CD14-positive monocyte (primary cell): ENCODE measurements at regions not wholly inside any gene's neighbourhood (a gene's known extent, or its start where the extent isn't known, plus 50 kb on each side); places are given as distances from the start of the nearest gene placed in this dataset.

Experiments used
- DNase-seq, 3 donors: peaks; one replicate each; pipeline ENCODE4 v3.0.0-alpha.2; 2011 to 2022
- H2AFZ ChIP-seq: 2 replicates; pipeline ENCODE4 v1.6.0; 2012; ENCODE audit warnings: mild to moderate bottlenecking, low read depth, low read length, inconsistent platforms; ENCODE audit not compliant: insufficient read depth, poor library complexity, severe bottlenecking
- H3K27ac ChIP-seq, 2 donors: 1 replicate in 1 of 2; 2 replicates in 1 of 2; pipeline ENCODE4 v1.5.1; 2012 to 2013; ENCODE audit warnings: low read length in 2 of 2, control low read depth in 1 of 2, inconsistent platforms in 1 of 2, low read depth in 1 of 2, mild to moderate bottlenecking in 1 of 2
- H3K27me3 ChIP-seq, 2 donors: one replicate each; pipeline versions ENCODE4 v1.6.0 to v1.6.1; 2011 to 2013; ENCODE audit warnings: low read length in 2 of 2; ENCODE audit not compliant: control insufficient read depth in 2 of 2, insufficient read depth in 2 of 2
- H3K36me3 ChIP-seq, 2 donors: replicated peaks in 1 of 2; 1 replicate in 1 of 2; 2 replicates in 1 of 2; pipeline versions ENCODE4 v1.5.1 to v1.6.1; 2012 to 2013; ENCODE audit warnings: low read length in 2 of 2, control low read depth in 1 of 2, inconsistent platforms in 1 of 2, mild to moderate bottlenecking in 1 of 2; ENCODE audit not compliant: insufficient read depth in 2 of 2, control insufficient read depth in 1 of 2
- H3K4me1 ChIP-seq, 2 donors: 1 replicate in 1 of 2; 2 replicates in 1 of 2; pipeline versions ENCODE4 v1.5.1 to v1.6.1; 2012 to 2013; ENCODE audit warnings: low read length in 2 of 2, control low read depth in 1 of 2, inconsistent platforms in 1 of 2, mild to moderate bottlenecking in 1 of 2, moderate library complexity in 1 of 2; ENCODE audit not compliant: insufficient read depth in 2 of 2, control insufficient read depth in 1 of 2
- H3K4me2 ChIP-seq: replicated peaks from 2 replicates; pipeline ENCODE3; 2012; ENCODE audit warnings: low read length, moderate library complexity, mild to moderate bottlenecking; ENCODE audit not compliant: poor library complexity, severe bottlenecking; ENCODE audit errors: extremely low read depth
- H3K4me3 ChIP-seq, 3 experiments: fragments of 200-600 bp in 1 of 3; sonication (generic) in 1 of 3; replicated peaks in 1 of 3; 1 replicate in 2 of 3; 2 replicates in 1 of 3; pipeline ENCODE4 v1.5.1; 2011 to 2013; ENCODE audit warnings: low read length in 3 of 3, mild to moderate bottlenecking in 3 of 3, control low read depth in 2 of 3, low read depth in 2 of 3, inconsistent platforms in 1 of 3, moderate library complexity in 1 of 3
- H3K79me2 ChIP-seq: 2 replicates; pipeline ENCODE4 v1.6.0; 2012; ENCODE audit warnings: mild to moderate bottlenecking, control low read depth, inconsistent platforms, low read length, moderate library complexity; ENCODE audit not compliant: insufficient read depth
- H3K9ac ChIP-seq: 2 replicates; pipeline ENCODE4 v1.6.0; 2017; ENCODE audit warnings: low read length, mild to moderate bottlenecking; ENCODE audit not compliant: insufficient read depth, poor library complexity, severe bottlenecking
- H3K9me3 ChIP-seq, 2 donors: replicated peaks in 1 of 2; 1 replicate in 1 of 2; 2 replicates in 1 of 2; pipeline versions ENCODE4 v1.5.1 to v1.6.1; 2012 to 2013; ENCODE audit warnings: low read length in 2 of 2, control low read depth in 1 of 2; ENCODE audit not compliant: control insufficient read depth in 1 of 2, insufficient read depth in 1 of 2
- H4K20me1 ChIP-seq: 2 replicates; pipeline ENCODE4 v1.6.0; 2012; ENCODE audit warnings: mild to moderate bottlenecking, low read length, control low read depth, moderate library complexity; ENCODE audit not compliant: insufficient read depth
- H3K27ac Mint-ChIP-seq, 7 donors: one replicate each; pipeline ENCODE4 v1.8.0; 2020; ENCODE audit warnings: mild to moderate bottlenecking in 7 of 7, mixed read lengths in 7 of 7, moderate library complexity in 6 of 7, inconsistent platforms in 2 of 7
- H3K27me3 Mint-ChIP-seq, 3 donors: one replicate each; pipeline ENCODE4 v1.8.0; 2021 to 2022; ENCODE audit warnings: low read depth in 3 of 3, mild to moderate bottlenecking in 3 of 3, mixed read lengths in 3 of 3, moderate library complexity in 3 of 3, inconsistent platforms in 1 of 3
- H3K36me3 Mint-ChIP-seq, 2 donors: one replicate each; pipeline ENCODE4 v1.8.0; 2020; ENCODE audit warnings: mixed read lengths in 2 of 2, inconsistent platforms in 1 of 2, mild to moderate bottlenecking in 1 of 2
- H3K4me1 Mint-ChIP-seq: one replicate; pipeline ENCODE4 v1.8.0; 2020; ENCODE audit warnings: mild to moderate bottlenecking, mixed read lengths
- H3K4me3 Mint-ChIP-seq, 2 donors: one replicate each; pipeline ENCODE4 v1.8.0; 2020; ENCODE audit warnings: mild to moderate bottlenecking in 2 of 2, mixed read lengths in 2 of 2, moderate library complexity in 1 of 2
- H3K9me3 Mint-ChIP-seq, 7 donors: one replicate each; pipeline ENCODE4 v1.8.0; 2020 to 2022; ENCODE audit warnings: mixed read lengths in 7 of 7, mild to moderate bottlenecking in 6 of 7, moderate library complexity in 6 of 7, inconsistent platforms in 2 of 7
- WGBS: methylation state at CpG from one replicate; pipeline ENCODE4 v1.1.5; 2013; ENCODE audit warnings: missing lambda C conversion rate; ENCODE audit not compliant: insufficient coverage; 5-methylcytosine and 5-hydroxymethylcytosine counted together
- intact Hi-C, 2 donors: fragments of 100-400 bp; cut with micrococcal nuclease; formaldehyde crosslinking; loops; one replicate each; pipeline versions ENCODE4 v1.15.0 to v1.15.1; 2023
- TF ChIP-seq, protein P1 (sequence below): fragments of 200-600 bp; IDR thresholded peaks from one replicate; pipeline ENCODE4 v1.8.0; 2022; ENCODE audit warnings: antibody characterized with exemption, mild to moderate bottlenecking

DNA sequence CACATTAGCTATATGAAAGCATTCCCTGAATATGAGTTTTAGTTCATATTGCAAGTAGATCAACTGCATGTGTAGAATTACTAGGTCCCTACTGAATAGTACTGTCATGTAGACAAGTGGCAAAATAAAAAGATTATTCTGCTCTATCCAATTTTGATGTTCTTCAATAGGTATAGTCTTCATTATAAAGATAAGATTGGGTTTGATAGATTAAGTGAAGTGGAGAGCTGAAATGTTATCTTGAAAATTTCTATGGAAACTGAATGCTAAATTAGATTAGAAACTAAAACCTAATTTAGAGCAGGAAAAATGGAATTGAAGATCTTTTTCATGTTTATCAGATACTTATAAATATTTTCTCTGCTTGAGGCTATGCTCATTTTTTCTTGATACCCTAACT lies 1610.0 kb downstream of the BRINP3 start:
- H3K27ac ChIP-seq = no peak overlapping the region
- H2AFZ ChIP-seq = no peak overlapping the region
- no peak overlapping the region for H3K4me3 Mint-ChIP-seq
- no peaks in the 10 kb centered on the region for H4K20me1 ChIP-seq
- no peak overlapping the region for H3K4me3 ChIP-seq
- H3K36me3 ChIP-seq = no peaks in the 10 kb centered on the region
- TF ChIP-seq, protein P1, sequence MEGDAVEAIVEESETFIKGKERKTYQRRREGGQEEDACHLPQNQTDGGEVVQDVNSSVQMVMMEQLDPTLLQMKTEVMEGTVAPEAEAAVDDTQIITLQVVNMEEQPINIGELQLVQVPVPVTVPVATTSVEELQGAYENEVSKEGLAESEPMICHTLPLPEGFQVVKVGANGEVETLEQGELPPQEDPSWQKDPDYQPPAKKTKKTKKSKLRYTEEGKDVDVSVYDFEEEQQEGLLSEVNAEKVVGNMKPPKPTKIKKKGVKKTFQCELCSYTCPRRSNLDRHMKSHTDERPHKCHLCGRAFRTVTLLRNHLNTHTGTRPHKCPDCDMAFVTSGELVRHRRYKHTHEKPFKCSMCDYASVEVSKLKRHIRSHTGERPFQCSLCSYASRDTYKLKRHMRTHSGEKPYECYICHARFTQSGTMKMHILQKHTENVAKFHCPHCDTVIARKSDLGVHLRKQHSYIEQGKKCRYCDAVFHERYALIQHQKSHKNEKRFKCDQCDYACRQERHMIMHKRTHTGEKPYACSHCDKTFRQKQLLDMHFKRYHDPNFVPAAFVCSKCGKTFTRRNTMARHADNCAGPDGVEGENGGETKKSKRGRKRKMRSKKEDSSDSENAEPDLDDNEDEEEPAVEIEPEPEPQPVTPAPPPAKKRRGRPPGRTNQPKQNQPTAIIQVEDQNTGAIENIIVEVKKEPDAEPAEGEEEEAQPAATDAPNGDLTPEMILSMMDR = no peak
- H3K36me3 Mint-ChIP-seq = no peaks in the 10 kb centered on the region
- H3K27me3 ChIP-seq = no peaks in the 10 kb centered on the region
- intact Hi-C loops = no loop called here
- peaks cover 0 to 4% (median 0%) of the 10 kb centered on the region in 7 donors for H3K9me3 Mint-ChIP-seq
- H3K4me1 ChIP-seq = no peaks in the 10 kb centered on the region
- H3K79me2 ChIP-seq = no peaks in the 10 kb centered on the region
- no peak overlapping the region for H3K27ac Mint-ChIP-seq
- no peaks in the 10 kb centered on the region for H3K4me1 Mint-ChIP-seq
- no peak overlapping the region for H3K9ac ChIP-seq
- H3K27me3 Mint-ChIP-seq = peaks cover 0 to 1% (median 0%) of the 10 kb centered on the region in 3 donors
- H3K4me2 ChIP-seq = no peak overlapping the region
- H3K9me3 ChIP-seq = peaks cover 4 to 6% of the 10 kb centered on the region in 2 donors
- DNase-seq = no peak

DNA sequence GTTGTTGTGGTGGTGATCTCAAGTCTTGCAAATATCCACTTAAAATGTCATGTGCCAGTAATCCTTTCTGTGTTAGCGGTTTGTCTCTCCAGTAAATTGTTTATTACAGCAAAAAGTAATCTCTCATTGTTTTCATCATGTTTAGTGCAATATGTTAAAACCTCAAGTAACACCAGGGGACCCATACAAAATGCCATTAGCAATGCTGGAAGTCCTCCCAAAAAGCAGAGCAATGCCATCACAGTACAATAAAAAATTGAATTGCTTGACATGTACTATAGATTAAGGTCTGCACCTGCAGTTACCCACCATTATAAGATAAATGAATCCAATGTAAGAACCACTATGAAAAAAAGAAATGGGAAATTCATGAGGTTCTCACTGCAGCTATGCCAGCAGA lies 1606.5 kb downstream of the BRINP3 start:
- H3K9me3 Mint-ChIP-seq = peaks cover 0 to 6% (median 2%) of the 10 kb centered on the region in 7 donors
- Histone ChIP-seq H3K36me3 (no peaks in the 10 kb centered on the region), H3K9ac (no peak overlapping the region), H4K20me1 (no peaks in the 10 kb centered on the region), H3K4me1 (no peaks in the 10 kb centered on the region), H3K4me3 (no peak overlapping the region), H3K9me3 (peaks cover 5 to 14% of the 10 kb centered on the region in 2 donors), H3K27ac (no peak overlapping the region), H3K27me3 (no peaks in the 10 kb centered on the region), H2AFZ (no peak overlapping the region), H3K4me2 (no peak overlapping the region), H3K79me2 (no peaks in the 10 kb centered on the region)
- no peaks in the 10 kb centered on the region for H3K4me1 Mint-ChIP-seq
- TF ChIP-seq, protein P1 = no peak
- WGBS = no CpG with 5 or more reads among the region's 1 CpG
- no peaks in the 10 kb centered on the region for H3K27me3 Mint-ChIP-seq
- H3K36me3 Mint-ChIP-seq = no peaks in the 10 kb centered on the region
- intact Hi-C loops = no loop called here
- DNase-seq = no peak
- no peak overlapping the region for H3K4me3 Mint-ChIP-seq
- H3K27ac Mint-ChIP-seq = no peak overlapping the region
